GM21619 (cell line): ENCODE measurements at regions not wholly inside any gene's neighbourhood (a gene's known extent, or its start where the extent isn't known, plus 50 kb on each side); places are given as distances from the start of the nearest gene placed in this dataset.
"Not testable (repeated sequence)": the region's sequence is repeated elsewhere in the genome, so short reads cannot be mapped to it uniquely, and the experiment has no call there.

Source experiments
- ATAC-seq: cut with Tn5 transposase; IDR thresholded peaks from one replicate; pipeline ENCODE4 v1.9.1; 2021; ENCODE audit not compliant: unreplicated experiment

DNA sequence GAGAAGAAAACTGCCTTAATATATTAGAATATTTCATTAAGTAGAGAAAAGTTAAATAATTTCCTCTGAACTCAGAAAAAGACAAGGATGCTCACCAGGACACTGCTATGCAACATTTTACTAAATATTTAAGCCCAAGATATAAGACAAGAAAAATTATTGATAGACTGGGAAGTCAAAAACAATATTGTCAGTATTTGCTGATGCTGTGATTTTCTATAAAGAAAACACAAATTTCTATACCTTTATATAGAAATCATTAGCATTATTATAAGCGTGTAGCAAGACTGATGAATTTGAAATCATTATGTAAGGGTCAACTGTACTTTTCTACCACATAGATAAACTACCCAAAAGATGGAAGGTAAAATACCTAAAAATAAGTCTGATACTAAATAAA, 451.0 kb downstream of the RNF144A start:
- no peak for ATAC-seq

DNA sequence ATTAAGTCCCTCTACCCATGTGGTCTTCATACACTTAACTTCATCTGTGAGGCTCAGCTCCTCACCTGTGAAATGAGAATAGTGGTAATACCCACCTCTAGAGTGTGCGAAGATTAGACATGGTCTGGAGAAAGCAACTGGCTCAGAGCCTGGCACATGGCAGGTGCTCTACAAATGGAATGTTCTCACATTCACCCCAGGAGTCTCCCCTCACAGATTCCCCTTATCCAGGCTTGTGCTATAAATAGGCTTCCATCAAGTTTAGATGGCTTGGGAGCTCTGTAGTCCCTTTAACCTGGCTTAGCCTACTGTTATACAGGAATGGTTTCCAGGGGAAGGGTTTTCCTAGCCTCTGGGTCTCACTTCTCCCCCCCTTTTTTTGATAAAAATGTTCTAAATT, 455.9 kb downstream of the RNF144A start:
- no peak for ATAC-seq

DNA sequence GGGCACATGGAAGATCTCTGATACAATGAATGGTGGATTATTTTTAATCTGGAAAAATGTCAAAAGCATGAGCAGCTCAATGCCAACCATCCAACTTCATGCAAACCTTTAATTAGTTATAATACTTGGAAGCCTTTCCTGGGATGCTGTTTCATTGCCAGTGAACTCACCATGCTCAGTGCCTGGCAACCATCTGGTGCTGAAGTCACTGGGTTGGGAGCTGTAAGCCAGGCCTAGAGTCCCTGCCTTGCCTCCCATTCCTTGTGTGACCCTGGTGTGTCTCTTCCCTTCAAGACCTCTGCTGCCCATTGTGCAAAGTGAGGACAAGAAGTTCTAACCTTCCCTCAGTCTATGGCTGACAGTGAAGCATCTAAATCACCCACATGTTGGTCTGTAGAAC, 458.7 kb downstream of the RNF144A start:
- no peak for ATAC-seq

DNA sequence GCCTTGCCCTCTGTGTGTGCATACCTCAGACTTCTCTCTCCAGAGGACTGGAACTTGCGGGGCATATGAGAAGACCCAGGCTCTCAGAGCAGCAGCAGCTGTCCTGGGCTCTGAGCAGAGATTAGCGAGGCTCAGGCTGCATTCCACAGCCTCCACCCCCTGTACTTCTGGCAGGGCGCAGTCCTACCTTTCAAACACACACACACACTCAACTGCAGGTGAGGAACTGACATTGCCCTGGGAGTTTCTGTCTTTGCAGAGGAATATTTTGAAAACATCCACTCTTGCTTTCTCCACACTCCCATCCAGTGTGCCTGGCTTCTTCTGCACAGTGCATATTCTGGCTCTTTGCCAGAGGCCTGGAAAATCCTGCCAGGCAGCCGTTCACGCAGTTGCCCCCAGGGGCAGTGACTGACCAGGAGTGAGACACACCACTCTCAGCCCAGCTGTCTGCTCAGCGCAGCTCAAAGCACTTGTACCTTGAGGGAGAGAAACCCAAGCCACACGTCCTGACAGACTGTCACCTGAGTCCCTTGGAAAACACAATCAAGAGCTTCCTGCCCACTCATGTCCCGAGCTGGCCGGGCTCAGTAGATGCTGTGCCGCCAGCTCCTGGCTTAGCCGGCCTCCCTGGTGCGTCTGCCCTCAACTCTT, 460.8 kb downstream of the RNF144A start:
- no peak for ATAC-seq

DNA sequence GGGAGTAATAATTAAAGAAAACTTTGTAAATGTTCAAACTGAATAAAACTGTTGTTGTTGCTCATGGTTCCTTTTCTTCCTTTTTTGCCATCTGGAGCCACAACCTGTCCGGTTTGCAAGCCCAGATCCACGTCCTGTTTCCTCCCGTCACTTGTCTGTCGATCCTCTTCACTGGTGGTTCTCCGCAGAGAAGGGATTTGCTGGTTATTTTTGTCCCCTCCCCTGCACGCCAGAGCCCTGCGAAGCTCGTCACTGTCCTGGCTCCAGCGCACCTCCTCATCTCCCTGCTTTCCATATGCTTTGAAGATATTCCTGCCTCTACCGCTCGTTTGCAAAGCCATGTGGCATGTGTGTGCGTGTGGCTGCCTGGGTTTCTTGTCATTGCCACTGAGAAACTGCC, 461.4 kb downstream of the RNF144A start:
- ATAC-seq: no peak

DNA sequence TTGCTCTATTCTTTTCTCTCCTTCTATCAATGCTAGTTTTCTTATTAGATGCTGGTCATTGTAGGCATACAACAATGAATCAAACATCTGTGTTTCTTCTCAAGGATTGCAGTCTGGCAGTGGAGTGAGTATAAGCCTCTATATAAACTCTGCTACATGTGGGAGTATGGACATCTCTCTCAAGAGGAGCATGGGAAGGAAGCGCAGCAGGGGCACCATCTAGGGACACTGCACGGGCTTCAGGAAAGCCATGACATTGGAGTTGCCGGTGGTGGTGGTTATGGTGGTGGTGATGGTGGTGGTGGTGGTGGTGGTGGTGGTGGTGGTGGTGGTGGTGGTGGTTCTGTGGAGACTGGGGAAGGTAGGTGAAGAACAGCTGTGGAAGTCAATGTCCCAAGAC, 462.6 kb downstream of the RNF144A start:
- ATAC-seq: no peak

DNA sequence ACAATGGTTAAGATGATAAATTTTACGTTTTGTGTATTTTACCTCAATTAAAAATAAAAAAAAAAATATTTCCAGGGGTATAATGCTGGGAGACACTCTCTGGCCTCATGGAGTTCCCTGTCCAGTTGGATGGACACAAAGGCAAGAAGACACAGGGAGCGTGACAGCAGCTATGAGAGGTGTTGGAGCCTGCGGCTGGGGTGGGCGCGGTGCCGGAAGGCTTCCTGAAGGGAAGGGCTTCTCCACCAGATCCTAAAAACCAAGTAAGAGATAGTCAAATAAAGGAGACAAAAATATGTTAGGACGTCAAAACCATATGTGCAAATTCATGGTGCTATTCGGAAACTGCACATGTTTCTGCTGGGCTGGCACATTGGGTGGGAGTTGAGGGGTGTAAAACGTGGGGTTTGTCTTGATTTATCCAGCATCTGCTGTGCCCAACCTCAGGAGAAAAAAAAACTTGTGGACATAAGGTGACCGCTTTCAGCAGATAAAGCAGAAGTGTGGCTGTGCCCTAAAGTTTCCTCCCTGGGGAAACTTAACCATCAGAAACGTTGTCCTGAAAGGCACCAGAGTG, 467.6 kb downstream of the RNF144A start:
- ATAC-seq: no peak

DNA sequence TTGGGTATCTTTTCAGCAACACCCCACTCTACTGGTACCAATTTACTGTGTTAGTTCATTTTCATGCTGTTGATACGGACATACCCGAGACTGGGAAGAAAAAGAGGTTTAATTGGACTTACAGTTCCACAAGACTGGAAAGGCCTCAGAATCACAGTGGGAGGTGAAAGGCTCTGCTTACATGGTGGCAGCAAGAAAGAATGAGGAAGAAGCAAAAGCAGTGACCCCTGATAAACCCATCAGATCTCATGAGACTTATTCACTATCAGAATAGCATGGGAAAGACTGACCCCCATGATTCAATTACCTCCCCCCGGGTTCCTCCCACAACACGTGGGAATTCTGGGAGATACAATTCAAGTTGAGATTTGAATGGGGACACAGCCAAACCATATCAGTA, 473.1 kb downstream of the RNF144A start:
- ATAC-seq: not testable (repeated sequence)

DNA sequence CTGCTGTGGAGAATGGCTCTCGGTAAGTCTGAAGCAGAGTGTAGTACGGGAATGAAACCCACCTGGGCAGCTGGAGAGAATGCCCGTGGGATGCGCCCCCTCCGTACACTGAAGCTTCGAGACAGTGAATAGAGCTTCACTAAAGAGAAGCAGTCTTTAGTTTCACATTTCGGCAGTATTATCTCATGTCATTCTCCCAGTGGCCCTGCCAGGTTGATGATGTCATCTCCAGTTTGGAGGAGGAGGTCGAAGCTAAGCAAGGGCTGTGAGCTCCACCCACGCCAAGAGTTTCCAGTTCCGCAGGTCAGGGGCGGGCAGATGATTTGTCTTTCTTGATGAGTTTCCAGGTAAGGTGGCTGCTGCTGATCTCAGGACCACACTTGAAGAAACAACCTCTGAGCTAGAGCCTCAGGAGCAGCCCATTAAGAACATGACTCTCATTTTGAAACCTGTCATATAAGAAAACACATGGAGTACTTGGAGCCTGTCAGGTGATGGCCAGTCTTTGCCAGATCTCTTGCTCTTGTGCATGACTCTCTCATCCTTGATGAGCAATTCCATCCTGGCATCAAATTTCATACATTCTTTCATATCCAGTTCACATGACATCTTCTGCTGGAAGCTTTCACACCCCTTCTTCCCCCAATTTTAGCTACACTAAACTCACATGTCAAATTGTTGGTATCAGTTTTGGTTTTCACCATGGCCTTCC, 475.0 kb downstream of the RNF144A start:
- ATAC-seq: no peak

DNA sequence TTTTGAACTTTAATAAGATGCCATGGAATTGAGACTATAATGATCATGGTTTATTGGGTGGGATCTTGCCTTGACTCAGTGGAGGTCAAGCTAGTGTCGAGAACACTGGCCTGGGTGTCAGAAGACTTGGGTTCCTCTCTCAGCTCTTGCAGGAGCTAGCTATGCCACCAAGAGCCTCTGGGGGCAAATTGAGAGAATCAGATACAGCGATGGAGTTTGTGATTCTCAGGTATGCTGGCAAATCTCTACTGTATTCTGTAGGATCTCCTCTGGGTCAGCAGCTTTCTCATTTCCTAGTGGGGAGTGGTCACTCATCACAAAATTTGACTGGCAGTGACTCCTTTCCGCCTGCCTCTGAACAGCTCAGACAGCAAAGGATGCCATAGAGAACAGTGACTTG, 477.0 kb downstream of the RNF144A start:
- no peak for ATAC-seq

DNA sequence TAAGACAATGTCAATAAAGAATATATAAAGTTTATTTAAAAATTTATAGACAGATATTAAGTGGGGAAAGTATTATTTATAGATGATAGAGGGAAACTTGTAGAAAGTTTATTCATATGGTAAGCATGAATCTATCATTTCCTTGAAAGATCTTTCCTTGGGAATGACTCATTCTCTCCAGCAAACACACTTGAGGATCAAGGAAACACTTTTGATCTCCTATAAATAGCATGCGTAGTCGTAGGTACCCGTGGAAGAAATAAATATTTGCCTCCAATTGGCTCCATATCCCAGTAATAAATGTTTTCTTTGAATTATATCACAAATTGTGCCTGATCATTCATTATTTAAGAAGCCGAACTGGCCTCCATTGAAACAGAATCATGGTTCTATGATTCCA, 483.4 kb downstream of the RNF144A start:
- ATAC-seq: no peak

DNA sequence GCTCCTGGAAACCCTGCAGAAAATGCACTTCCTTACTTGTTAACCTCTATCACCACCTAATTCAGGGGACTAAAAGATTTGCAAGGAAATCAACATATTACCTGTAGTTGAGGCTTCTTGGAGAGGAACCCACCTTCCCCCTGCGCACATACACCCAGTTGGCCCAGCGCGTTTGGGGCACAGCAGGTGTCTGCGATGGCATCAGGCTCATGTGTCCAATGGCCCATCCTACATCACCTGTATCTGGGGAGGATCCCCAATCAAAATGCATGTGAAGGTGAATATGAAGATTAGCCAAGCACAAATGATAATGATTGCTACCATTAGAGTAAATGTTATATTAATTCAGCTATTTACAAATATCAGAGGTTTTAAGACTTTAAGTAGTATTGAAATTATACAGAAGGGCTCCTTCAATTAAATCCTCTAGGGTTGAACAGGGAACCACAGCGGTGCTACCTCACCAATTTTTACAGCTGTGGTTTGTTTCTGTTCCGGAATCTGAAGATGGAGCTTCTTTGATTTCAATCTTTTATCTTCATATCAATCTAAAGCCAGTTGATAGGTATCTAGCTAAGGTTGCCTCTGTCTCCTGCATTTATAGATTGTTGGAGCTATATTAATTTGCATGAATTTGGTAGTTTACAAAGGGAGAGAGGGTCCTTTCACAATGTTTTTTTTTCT, 486.0 kb downstream of the RNF144A start:
- ATAC-seq: no peak

DNA sequence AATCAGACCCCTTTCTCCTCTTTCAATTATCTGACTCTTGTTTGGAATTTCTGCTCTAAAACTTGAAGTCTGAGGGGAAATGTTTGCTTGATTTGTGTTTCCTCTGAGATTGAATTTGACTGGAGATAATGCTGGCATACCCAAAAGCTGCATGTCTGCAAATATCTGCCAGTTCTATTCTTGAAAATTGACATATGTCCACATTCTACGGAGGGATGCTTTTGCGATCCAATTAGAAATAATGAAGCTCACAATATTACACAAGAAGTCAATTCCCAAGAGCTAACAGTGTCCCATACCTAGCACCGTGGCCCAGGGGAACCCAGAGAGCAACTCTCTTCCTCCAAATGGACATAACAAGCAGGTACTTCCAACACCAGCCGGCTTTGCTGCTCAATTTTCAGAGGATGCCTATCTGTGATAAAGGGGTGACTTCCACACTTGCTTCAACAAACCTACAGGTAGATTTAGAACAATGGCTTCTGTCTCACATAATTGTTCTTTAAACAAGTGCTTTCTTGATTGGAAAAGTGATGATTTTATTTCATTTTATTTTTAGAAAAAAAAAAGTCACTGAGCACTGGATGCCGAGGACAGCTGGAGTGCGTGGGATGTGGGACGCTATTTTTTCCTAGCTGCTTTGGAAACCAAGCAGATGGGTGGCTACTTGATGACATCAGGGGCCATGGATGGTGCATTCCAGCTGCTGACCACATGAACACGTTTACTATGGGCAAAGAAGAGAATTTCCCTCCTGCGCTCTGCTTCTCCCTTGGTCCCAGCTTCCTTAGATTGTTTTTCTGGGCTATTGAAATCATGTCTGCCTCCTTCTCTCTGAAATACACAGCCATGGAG, 488.9 kb downstream of the RNF144A start:
- ATAC-seq: no peak

DNA sequence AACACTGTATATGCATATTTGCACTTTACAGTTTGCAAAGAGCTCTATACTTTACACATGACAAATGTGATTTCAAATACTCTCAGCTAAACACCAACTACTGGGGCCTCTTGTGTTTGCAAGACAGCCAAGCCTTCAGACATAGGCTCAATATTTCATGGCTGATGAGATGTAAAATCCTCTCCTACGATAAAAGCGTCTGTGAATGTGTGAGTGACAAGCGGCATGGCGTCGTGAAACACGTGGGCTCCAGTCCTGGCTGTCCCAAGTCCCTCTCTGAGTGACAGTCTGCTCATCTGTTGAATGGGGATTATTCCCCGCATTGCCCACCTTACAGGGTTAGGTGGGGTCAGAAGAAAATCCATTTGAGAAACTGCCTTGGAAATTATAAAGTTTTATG, 489.8 kb downstream of the RNF144A start:
- ATAC-seq: no peak

DNA sequence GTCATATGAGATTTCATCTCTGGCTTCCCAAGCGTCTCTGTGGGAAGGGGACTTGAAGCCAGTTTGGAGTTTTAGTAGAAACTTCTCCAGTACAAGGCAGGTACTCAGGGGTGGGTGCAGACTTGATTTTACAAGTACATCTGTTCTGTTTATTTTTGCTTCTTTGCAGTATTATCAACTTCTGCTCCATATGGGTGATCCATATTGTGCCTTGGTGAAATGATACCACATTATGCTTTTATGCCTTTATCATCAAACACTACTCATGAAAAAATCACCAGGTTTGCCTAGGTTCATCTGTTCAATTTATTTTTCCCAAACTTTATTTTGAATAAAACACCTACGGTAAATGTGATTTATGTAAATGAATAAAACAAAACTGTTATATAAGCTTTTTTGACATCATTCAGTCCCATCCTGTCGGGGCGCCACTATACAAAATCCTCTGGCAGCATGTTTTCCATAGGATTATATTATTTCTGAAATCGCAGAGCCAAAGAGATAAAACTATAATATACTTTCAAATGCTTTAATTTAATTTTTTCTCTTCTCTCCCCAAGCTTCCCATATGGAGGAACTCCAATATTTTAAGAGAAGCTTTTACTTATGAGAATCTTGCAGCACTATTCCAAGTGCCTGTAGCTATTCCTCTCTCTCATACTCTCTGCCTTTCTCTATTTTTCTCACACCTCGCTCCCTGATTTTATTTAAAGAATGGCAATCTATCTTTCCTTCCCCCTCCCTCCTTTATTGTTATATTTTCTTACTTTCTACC, 490.9 kb downstream of the RNF144A start:
- ATAC-seq: no peak

DNA sequence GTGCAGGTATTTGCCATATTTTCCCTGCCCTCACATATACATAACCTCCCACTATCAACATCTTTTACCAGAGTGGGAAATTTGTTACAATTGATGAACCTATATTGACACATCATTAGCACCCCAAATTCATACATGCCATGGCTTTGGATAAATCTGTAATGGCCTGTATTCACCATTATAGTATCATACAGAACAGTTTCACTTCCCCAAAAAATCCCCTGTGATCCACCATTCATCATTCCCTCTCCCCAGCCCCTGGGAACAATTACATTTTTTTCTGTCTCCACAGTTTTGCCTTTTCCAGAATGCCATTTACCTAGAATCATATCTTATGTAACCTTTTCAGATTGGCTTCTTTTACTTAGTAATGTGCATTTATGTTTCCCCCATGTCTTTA, 494.5 kb downstream of the RNF144A start:
- ATAC-seq: no peak

DNA sequence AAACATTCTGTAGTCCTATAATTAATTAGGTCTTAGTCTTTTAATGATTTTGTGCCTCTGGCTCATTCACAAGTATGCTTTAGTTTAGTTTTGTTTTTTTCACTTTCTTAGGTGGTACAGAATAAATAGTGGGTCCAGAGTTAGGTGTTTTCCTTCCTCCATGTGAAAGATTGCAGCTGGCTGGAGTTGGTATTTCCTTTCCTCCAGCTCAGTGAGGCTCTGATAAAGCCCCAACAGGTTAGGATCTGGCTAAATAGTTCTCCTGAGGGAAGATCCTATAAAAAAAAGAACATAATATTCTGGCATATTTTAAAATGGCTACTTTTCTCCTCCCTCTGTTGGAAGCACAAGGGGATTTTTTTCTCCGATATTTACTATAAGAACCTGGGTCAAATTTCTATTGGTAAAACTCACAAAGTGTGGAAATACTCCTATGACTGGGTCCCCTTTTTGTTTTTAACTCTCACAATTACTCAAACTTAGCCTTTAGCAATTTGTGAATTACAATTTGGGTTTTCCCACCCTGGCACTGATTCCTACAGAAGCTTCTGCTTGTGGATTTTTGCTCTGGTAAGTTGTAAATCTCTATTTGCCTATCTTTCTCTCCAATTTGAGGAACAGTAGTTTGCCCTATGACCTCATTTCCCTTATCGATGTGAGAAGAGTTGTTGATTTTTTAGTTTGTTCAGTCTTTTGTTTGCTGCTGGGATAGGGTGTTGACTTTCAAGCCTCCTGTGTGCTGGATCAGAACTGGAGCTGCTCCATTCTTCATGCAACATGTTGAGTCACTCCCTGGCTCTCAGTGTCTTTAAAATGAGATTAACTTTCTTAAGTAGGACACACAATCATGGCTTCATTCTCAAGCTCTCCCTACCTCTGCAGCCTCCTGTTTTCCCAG, 500.9 kb downstream of the RNF144A start:
- ATAC-seq: no peak

DNA sequence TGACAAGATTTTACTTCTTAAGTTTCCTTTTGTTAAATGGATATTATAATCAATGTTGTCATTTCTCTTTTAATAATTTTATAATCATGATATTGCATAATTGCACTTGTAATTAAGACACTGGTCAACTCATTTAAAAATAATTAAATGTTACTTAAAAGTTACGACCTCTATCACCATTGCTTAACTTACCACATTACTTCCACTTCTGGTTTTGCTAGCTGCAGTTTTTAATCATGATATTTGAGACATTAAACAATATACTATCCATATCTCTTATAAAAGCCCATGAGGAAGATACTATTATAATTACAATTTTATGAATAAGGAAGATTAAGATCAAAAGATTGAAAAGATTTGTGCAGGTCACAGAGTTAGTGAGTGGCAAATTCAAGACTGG, 502.0 kb downstream of the RNF144A start:
- ATAC-seq: no peak

DNA sequence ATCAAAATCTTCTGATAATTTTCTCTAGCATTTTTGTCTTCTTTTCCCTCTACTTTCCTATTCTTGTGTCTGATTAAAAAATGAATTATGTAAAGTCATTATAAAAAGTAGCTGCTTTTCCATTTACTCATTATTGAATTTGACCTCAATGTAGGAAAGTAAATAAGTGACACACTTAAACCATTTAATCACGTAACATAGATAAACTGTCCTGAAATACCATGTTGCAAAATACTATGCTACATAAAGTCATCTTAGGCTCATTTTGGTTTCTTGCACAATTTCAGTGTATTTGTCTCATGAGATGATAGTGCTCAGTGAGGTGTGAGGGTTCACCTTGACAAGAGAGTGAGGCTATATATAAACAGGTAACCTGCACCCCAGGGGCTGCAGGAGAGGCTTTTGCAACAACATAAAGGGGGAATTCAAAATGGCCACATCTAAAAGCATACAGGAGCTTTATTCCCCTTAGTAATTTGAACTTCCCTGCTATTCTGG, 502.7 kb downstream of the RNF144A start:
- ATAC-seq: no peak
